GM23248 (cell line): ENCODE measurements at regions not wholly inside any gene's neighbourhood (a gene's known extent, or its start where the extent isn't known, plus 50 kb on each side); places are given as distances from the start of the nearest gene placed in this dataset.

Experiments
- EZH2 ChIP-seq: fragments of 200-600 bp; sonication (generic); IDR thresholded peaks from 2 replicates; pipeline ENCODE4 v1.6.1; 2018; ENCODE audit warnings: antibody characterized with exemption, mild to moderate bottlenecking; ENCODE audit not compliant: insufficient read depth, poor library complexity, severe bottlenecking
- EZH2phosphoT487 ChIP-seq: fragments of 200-600 bp; sonication (generic); IDR thresholded peaks from 2 replicates; pipeline ENCODE4 v1.6.1; 2018; ENCODE audit warnings: antibody characterized with exemption, moderate library complexity, mild to moderate bottlenecking, low read depth; ENCODE audit not compliant: insufficient read depth

GRCh38 chr2:204468746-204469429 is 76.4 kb upstream of the PARD3B start:
- TF ChIP-seq EZH2: no peak
- no peak for TF ChIP-seq EZH2phosphoT487
